ENCODE measurements at regions not wholly inside any gene's neighbourhood (a gene's known extent, or its start where the extent isn't known, plus 50 kb on each side); places are given as distances from the start of the nearest gene placed in this dataset.
A peak's percentile ranks its signal among the peaks of the same experiment; 100 is the strongest.

DNA sequence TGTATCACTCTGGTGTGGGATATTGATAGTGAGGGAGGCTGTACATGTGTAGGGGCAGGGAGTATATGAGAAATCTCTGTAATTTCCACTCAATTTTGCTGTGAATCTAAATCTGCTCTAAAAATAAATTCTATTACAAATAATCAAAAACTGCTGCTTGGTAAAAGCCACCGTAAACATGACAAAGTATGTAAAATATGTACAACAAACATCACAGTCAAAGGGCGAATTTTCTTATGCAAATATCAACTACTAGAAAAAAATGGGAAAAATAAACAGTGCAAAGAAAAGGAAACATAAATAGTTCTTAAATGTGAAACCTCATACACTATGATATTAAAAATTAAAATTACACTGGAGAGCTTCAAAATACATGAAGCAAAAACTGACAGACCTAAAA, 105.1 kb upstream of the DCLK2 start:
- Mint-ChIP-seq H3K4me3 (no peak overlapping the region), H3K9me3 (no peaks in the 10 kb centered on the region)
- POLR2A ChIA-PET (ENCODE audit: partially characterized antibody): no interaction called here

DNA sequence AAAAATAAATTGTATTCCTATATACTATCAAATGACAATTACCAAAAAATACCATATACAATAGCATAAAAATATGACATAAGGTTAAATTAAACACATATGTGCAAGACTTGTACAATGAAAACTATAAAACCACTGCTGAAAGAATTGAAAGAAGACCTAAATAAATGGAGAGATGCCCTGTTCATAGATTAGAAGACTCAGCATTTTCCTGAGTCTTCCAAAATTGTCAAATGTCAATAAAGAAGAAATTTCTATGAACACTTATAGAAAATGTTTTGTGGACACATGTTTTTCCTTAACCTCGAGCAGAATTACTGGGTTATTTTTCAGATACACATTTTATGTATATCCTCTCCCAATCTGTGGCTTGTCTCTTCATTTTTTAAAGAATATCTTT, 103.1 kb upstream of the DCLK2 start:
- POLR2A ChIA-PET (ENCODE audit: partially characterized antibody): no interaction called here
- Mint-ChIP-seq H3K27ac (no peak overlapping the region), H3K36me3 (no peaks in the 10 kb centered on the region), H3K4me1 (no peaks in the 10 kb centered on the region), H3K4me3 (no peak overlapping the region), H3K9me3 (no peaks in the 10 kb centered on the region), H3K27me3 (peaks cover 3 to 7% of the 10 kb centered on the region in 2 donors)
- CTCF ChIA-PET (ENCODE audit: partially characterized antibody): no interaction called here
- Histone ChIP-seq H3K27ac (ENCODE audit: low read depth, low read length) (no peak overlapping the region), H3K36me3 (ENCODE audit: insufficient read depth, low read length) (no peaks in the 10 kb centered on the region), H3K4me1 (ENCODE audit: insufficient read depth, low read length) (no peaks in the 10 kb centered on the region), H3K27me3 (ENCODE audit: insufficient read depth, low read length) (no peaks in the 10 kb centered on the region), H3K9me3 (ENCODE audit: control insufficient read depth in 1 of 2, low read length in 2 of 2) (no peaks in the 10 kb centered on the region), H3K4me3 (ENCODE audit: low read length in 2 of 2) (no peak overlapping the region)
- no peak for DNase-seq
- intact Hi-C loops (cut with micrococcal nuclease): no loop called here

More for the DNA sequence above, 105.1 kb upstream of the DCLK2 start:
- no peak for DNase-seq
- Mint-ChIP-seq H3K27ac (no peak overlapping the region), H3K36me3 (no peaks in the 10 kb centered on the region), H3K27me3 (peaks cover 3 to 9% of the 10 kb centered on the region in 2 donors), H3K4me1 (no peaks in the 10 kb centered on the region)
- Histone ChIP-seq H3K27ac (ENCODE audit: low read depth, low read length) (no peak overlapping the region), H3K36me3 (ENCODE audit: insufficient read depth, low read length) (no peaks in the 10 kb centered on the region), H3K4me3 (ENCODE audit: low read length in 2 of 2) (no peak overlapping the region), H3K9me3 (ENCODE audit: control insufficient read depth in 1 of 2, low read length in 2 of 2) (no peaks in the 10 kb centered on the region), H3K4me1 (ENCODE audit: insufficient read depth, low read length) (no peaks in the 10 kb centered on the region), H3K27me3 (ENCODE audit: insufficient read depth, low read length) (no peaks in the 10 kb centered on the region)
- intact Hi-C loops (cut with micrococcal nuclease): no loop called here
- CTCF ChIA-PET (ENCODE audit: partially characterized antibody): no interaction called here

DNA sequence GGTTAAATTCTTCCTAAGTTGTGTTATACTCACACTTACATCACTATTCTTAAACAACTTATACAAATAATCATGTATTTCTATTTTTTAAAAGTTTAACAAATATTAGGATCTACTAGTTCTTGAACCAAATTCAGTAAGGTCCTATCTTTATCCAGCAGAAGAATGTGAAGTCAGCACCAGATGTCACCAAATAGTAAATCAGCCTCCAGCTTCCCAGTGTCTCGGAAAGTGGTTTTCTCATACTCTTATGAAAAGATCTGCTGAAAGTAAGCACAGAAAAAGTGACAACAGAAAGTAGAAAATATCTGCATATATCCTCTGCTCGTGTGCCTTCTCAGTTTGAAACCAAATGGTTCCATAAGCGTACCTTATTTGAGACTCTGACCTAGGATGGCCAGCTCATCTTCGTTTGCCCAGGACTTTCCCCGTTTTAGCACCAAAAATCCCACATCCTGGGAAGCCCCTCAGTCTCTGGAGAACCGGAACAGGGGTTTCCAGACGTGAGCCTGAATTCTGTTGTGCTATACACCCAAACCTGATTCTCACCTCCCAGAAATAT, 98.0 kb upstream of the DCLK2 start:
- POLR2A ChIA-PET (ENCODE audit: partially characterized antibody): no interaction called here
- no peaks in the 10 kb centered on the region for H3K27me3 Mint-ChIP-seq
- no peak overlapping the region for H3K4me3 Mint-ChIP-seq
- H3K9me3 Mint-ChIP-seq: no peaks in the 10 kb centered on the region
- Histone ChIP-seq H3K4me1 (ENCODE audit: insufficient read depth, low read length) (peaks cover 2% of the 10 kb centered on the region), H3K4me3 (ENCODE audit: low read length in 2 of 2) (no peak overlapping the region), H3K36me3 (ENCODE audit: insufficient read depth, low read length) (no peaks in the 10 kb centered on the region), H3K27ac (ENCODE audit: low read depth, low read length) (no peak overlapping the region), H3K9me3 (ENCODE audit: control insufficient read depth in 1 of 2, low read length in 2 of 2) (no peaks in the 10 kb centered on the region), H3K27me3 (ENCODE audit: insufficient read depth, low read length) (no peaks in the 10 kb centered on the region)
- CTCF ChIA-PET (ENCODE audit: partially characterized antibody): interaction anchor here (4.0 to 5.5 kb wide), 2 partner anchors 11 to 887 kb away, joined by 14 to 53 read pairs; no protein-coding TSS in a partner anchor
- no peaks in the 10 kb centered on the region for H3K36me3 Mint-ChIP-seq
- H3K4me1 Mint-ChIP-seq: peaks cover 0 to 6% (median 1%) of the 10 kb centered on the region in 4 donors
- H3K27ac Mint-ChIP-seq: no peak overlapping the region
- no peak for DNase-seq
- intact Hi-C loops (cut with micrococcal nuclease): no loop called here

DNA sequence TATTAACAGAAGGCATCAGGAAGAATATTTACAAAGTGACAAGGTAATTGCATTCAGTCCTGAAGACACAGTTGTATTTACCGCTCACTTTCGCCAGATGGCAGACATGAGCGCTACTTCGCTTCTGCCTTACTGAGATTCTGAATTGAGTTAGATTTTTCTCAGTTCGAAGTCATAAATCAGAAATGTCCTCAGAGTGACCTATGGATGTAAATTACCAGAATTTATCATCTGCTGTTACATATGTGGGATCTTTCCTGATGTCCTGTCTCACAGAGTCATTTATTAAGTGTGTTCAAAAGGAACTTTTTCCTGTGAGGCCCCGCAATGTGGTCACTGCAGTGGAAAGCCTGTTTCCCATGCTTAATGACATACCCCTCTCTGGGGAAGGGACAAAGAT, 97.3 kb upstream of the DCLK2 start:
- no peaks in the 10 kb centered on the region for H3K9me3 Mint-ChIP-seq
- intact Hi-C loops (cut with micrococcal nuclease): loop anchor here (1.0 kb wide), 1 partner anchor 886 kb away; no protein-coding TSS in a partner anchor
- Histone ChIP-seq H3K27me3 (ENCODE audit: insufficient read depth, low read length) (no peaks in the 10 kb centered on the region), H3K4me1 (ENCODE audit: insufficient read depth, low read length) (peaks cover 9% of the 10 kb centered on the region), H3K36me3 (ENCODE audit: insufficient read depth, low read length) (no peaks in the 10 kb centered on the region), H3K27ac (ENCODE audit: low read depth, low read length) (no peak overlapping the region), H3K9me3 (ENCODE audit: control insufficient read depth in 1 of 2, low read length in 2 of 2) (no peaks in the 10 kb centered on the region), H3K4me3 (ENCODE audit: low read length in 2 of 2) (no peak overlapping the region)
- ChIA-PET CTCF (ENCODE audit: partially characterized antibody) (interaction anchor here (0.7 to 5.5 kb wide), 6 partner anchors 11 to 887 kb away, joined by 3 to 53 read pairs (median 4); no protein-coding TSS in a partner anchor), POLR2A (ENCODE audit: partially characterized antibody) (no interaction called here)
- peak; percentile 25 to 32 (median 30) for DNase-seq
- H3K4me1 Mint-ChIP-seq: peaks cover 3 to 9% (median 6%) of the 10 kb centered on the region in 4 donors
- no peaks in the 10 kb centered on the region for H3K36me3 Mint-ChIP-seq
- H3K27ac Mint-ChIP-seq: no peak overlapping the region
- H3K27me3 Mint-ChIP-seq: no peaks in the 10 kb centered on the region
- H3K4me3 Mint-ChIP-seq: no peak overlapping the region

DNA sequence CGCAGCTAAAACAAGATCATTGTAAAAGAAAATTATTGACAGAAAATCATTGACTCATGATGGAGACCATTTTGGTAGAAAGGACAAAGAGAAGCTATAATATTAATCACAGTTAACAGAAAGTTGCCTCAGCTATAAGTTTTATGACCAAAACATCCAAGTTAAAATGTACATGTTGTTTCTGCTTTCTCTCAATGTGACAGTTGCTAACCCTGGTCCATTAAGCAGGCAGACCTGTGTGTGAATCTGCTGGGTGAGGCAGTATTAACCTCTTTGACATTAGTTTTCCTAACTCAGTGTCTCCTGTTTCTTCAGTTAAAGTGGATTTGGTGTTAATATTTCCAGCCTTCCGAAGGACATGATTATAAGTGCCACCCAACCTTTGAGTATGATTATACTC, 94.8 kb upstream of the DCLK2 start:
- no peaks in the 10 kb centered on the region for H3K27me3 Mint-ChIP-seq
- CTCF ChIA-PET (ENCODE audit: partially characterized antibody): interaction anchor here (5.5 kb wide), 1 partner anchor 884 kb away, joined by 53 read pairs; no protein-coding TSS in a partner anchor
- Histone ChIP-seq H3K4me1 (ENCODE audit: insufficient read depth, low read length) (peaks cover 21% of the 10 kb centered on the region), H3K27me3 (ENCODE audit: insufficient read depth, low read length) (no peaks in the 10 kb centered on the region), H3K9me3 (ENCODE audit: control insufficient read depth in 1 of 2, low read length in 2 of 2) (no peaks in the 10 kb centered on the region), H3K4me3 (ENCODE audit: low read length in 2 of 2) (no peak overlapping the region), H3K36me3 (ENCODE audit: insufficient read depth, low read length) (no peaks in the 10 kb centered on the region), H3K27ac (ENCODE audit: low read depth, low read length) (no peak overlapping the region)
- POLR2A ChIA-PET (ENCODE audit: partially characterized antibody): no interaction called here
- H3K4me1 Mint-ChIP-seq: peaks cover 5 to 17% (median 11%) of the 10 kb centered on the region in 4 donors
- no peak for DNase-seq
- intact Hi-C loops (cut with micrococcal nuclease): no loop called here
- H3K4me3 Mint-ChIP-seq: no peak overlapping the region
- no peak overlapping the region for H3K27ac Mint-ChIP-seq
- no peaks in the 10 kb centered on the region for H3K9me3 Mint-ChIP-seq
- H3K36me3 Mint-ChIP-seq: no peaks in the 10 kb centered on the region

DNA sequence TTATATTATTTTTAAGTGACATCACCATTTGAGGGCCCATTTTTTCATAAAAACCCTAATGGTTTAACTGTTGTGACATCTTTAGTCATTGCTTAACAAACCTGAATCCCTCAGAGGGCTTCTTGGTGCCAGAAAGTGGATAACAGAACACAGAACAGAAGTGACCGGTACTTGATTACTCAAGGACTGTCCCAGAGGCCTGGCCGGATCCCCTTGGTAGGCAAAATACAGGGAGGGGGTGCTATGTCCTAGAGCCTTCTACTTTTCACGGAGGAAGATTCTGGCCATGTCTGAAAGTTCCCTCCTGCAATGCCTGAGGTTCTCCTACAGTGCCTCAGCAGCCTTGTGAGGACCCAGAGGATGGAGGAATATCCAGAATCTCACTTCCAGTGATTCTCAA, 94.3 kb upstream of the DCLK2 start:
- no peak overlapping the region for H3K27ac ChIP-seq (ENCODE audit: low read depth, low read length)
- H3K36me3 ChIP-seq (ENCODE audit: insufficient read depth, low read length): no peaks in the 10 kb centered on the region
- no peaks in the 10 kb centered on the region for H3K9me3 ChIP-seq (ENCODE audit: control insufficient read depth in 1 of 2, low read length in 2 of 2)
- CTCF ChIA-PET (ENCODE audit: partially characterized antibody): interaction anchor here (5.5 kb wide), 1 partner anchor 884 kb away, joined by 53 read pairs; no protein-coding TSS in a partner anchor
- Mint-ChIP-seq H3K4me3 (no peak overlapping the region), H3K27me3 (no peaks in the 10 kb centered on the region), H3K27ac (no peak overlapping the region), H3K9me3 (no peaks in the 10 kb centered on the region), H3K36me3 (no peaks in the 10 kb centered on the region), H3K4me1 (peaks cover 5 to 17% (median 11%) of the 10 kb centered on the region in 4 donors)
- POLR2A ChIA-PET (ENCODE audit: partially characterized antibody): no interaction called here
- H3K4me1 ChIP-seq (ENCODE audit: insufficient read depth, low read length): peaks cover 21% of the 10 kb centered on the region
- no peaks in the 10 kb centered on the region for H3K27me3 ChIP-seq (ENCODE audit: insufficient read depth, low read length)
- intact Hi-C loops (cut with micrococcal nuclease): no loop called here
- no peak overlapping the region for H3K4me3 ChIP-seq (ENCODE audit: low read length in 2 of 2)
- DNase-seq: peak in 1 of 5 donors; percentile 14

DNA sequence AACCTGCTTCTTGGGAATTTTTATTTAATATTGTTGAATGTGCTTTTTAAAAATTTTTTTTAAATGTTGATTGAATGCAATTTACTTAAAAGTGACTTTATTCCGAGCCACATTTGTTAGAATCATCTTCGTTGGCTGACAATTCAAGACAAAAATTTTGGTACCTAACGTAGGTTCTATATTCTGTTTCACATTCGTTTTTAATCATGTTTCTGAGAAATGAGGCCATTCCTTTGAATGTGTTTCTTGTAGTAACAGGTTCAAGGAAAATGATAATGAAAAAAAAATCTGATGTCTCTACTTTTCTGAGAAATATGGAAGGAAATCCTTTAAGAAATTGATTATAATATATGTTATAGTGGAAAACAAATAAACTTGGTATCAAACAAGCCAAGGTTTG, 92.3 kb upstream of the DCLK2 start:
- H3K27me3 Mint-ChIP-seq: no peaks in the 10 kb centered on the region
- Histone ChIP-seq H3K4me3 (ENCODE audit: low read length in 2 of 2) (no peak overlapping the region), H3K27me3 (ENCODE audit: insufficient read depth, low read length) (no peaks in the 10 kb centered on the region), H3K36me3 (ENCODE audit: insufficient read depth, low read length) (no peaks in the 10 kb centered on the region), H3K27ac (ENCODE audit: low read depth, low read length) (no peak overlapping the region), H3K4me1 (ENCODE audit: insufficient read depth, low read length) (peaks cover 21% of the 10 kb centered on the region), H3K9me3 (ENCODE audit: control insufficient read depth in 1 of 2, low read length in 2 of 2) (no peaks in the 10 kb centered on the region)
- POLR2A ChIA-PET (ENCODE audit: partially characterized antibody): no interaction called here
- no peaks in the 10 kb centered on the region for H3K9me3 Mint-ChIP-seq
- no peak for DNase-seq
- CTCF ChIA-PET (ENCODE audit: partially characterized antibody): interaction anchor here (1.1 to 1.4 kb wide), 3 partner anchors 11 to 881 kb away, joined by 3 to 6 read pairs (median 3); no protein-coding TSS in a partner anchor
- intact Hi-C loops (cut with micrococcal nuclease): no loop called here
- H3K27ac Mint-ChIP-seq: peak overlapping the region in 3 of 7 donors; percentile 1 to 57 (median 39)
- H3K36me3 Mint-ChIP-seq: no peaks in the 10 kb centered on the region
- peak overlapping the region in 3 of 8 donors; percentile 18 to 49 (median 47) for H3K4me3 Mint-ChIP-seq
- peaks cover 5 to 17% (median 11%) of the 10 kb centered on the region in 4 donors for H3K4me1 Mint-ChIP-seq

Measured in CD4-positive, alpha-beta memory T cell (primary cell).